Neural cell (in vitro differentiated cells): ENCODE measurements at regions not wholly inside any gene's neighbourhood (a gene's known extent, or its start where the extent isn't known, plus 50 kb on each side); places are given as distances from the start of the nearest gene placed in this dataset.

Experiments
- H2AFZ ChIP-seq: fragments of 200-600, 300-800 bp; sonication (generic), shearing (Covaris generic); 2 replicates; pipeline ENCODE4 v1.6.0; 2014; ENCODE audit warnings: low read depth, mild to moderate bottlenecking, antibody characterized with exemption, low read length, moderate library complexity
- H3F3A ChIP-seq: fragments of 200-600 bp; shearing (Covaris generic); 2 replicates; pipeline ENCODE4 v1.6.1; 2016; ENCODE audit warnings: mild to moderate bottlenecking, moderate library complexity, mixed read lengths, antibody characterized with exemption, low read length; ENCODE audit not compliant: insufficient read depth, poor library complexity, severe bottlenecking
- H3K27ac ChIP-seq: fragments of 200-600, 300-800 bp; sonication (generic), shearing (Covaris generic); 2 replicates; pipeline ENCODE4 v1.5.1; 2014; ENCODE audit warnings: mild to moderate bottlenecking, low read length, moderate library complexity
- H3K27me3 ChIP-seq: fragments of 300-800, 200-600 bp; sonication (generic), shearing (Covaris generic); 2 replicates; pipeline ENCODE4 v1.6.0; 2014; ENCODE audit warnings: mild to moderate bottlenecking, low read depth, low read length, moderate library complexity; ENCODE audit not compliant: insufficient read depth
- H3K36me3 ChIP-seq: fragments of 300-800, 200-600 bp; sonication (generic), shearing (Covaris generic); 2 replicates; pipeline ENCODE4 v1.5.1; 2014; ENCODE audit warnings: mild to moderate bottlenecking, antibody characterized with exemption, low read length, moderate library complexity; ENCODE audit not compliant: insufficient read depth
- H3K4me2 ChIP-seq: fragments of 300-800, 200-600 bp; sonication (generic), shearing (Covaris generic); 2 replicates; pipeline ENCODE4 v1.6.0; 2014; ENCODE audit warnings: mild to moderate bottlenecking, low read length
- H3K4me3 ChIP-seq: fragments of 300-800, 200-600 bp; sonication (generic), shearing (Covaris generic); 2 replicates; pipeline ENCODE4 v1.5.1; 2014; ENCODE audit warnings: mild to moderate bottlenecking, low read length, moderate library complexity
- H3K79me2 ChIP-seq: fragments of 200-600 bp; shearing (Covaris generic); replicated peaks from 2 replicates; pipeline ENCODE4 v1.6.0; 2014; ENCODE audit warnings: mild to moderate bottlenecking, low read length, moderate library complexity; ENCODE audit not compliant: insufficient read depth
- H3K9ac ChIP-seq: fragments of 300-800, 200-600 bp; sonication (generic), shearing (Covaris generic); 2 replicates; pipeline ENCODE4 v1.6.1; 2016; ENCODE audit warnings: mild to moderate bottlenecking, low read length, mixed read lengths
- H3K9me2 ChIP-seq: fragments of 200-600 bp; shearing (Covaris generic); 2 replicates; pipeline ENCODE4 v1.6.1; 2016; ENCODE audit warnings: mild to moderate bottlenecking, low read length, mixed read lengths; ENCODE audit not compliant: insufficient read depth
- H3K9me3 ChIP-seq: fragments of 200-600, 300-800 bp; sonication (generic), shearing (Covaris generic); 2 replicates; pipeline ENCODE4 v1.6.1; 2016; ENCODE audit warnings: mild to moderate bottlenecking, mixed run types, low read length, moderate library complexity, mixed read lengths
- H4K20me1 ChIP-seq: fragments of 200-600 bp; shearing (Covaris generic); 2 replicates; pipeline ENCODE4 v1.6.1; 2016; ENCODE audit warnings: mild to moderate bottlenecking, mixed run types; ENCODE audit not compliant: insufficient read depth
- CTCF ChIP-seq: fragments of 450-650 bp; IDR thresholded peaks from 2 replicates; pipeline ENCODE4 v1.5.1; 2014; ENCODE audit warnings: antibody characterized with exemption, mild to moderate bottlenecking, moderate library complexity; ENCODE audit not compliant: poor library complexity, severe bottlenecking
- EP300 ChIP-seq: fragments of 450-650 bp; conservative IDR thresholded peaks from 2 replicates; pipeline ENCODE4 v1.6.1; 2014; ENCODE audit warnings: antibody characterized with exemption, mild to moderate bottlenecking, moderate library complexity; ENCODE audit not compliant: poor library complexity, severe bottlenecking
- EZH2 ChIP-seq: fragments of 200-600, 300-800 bp; shearing (Covaris generic), sonication (generic); IDR thresholded peaks from 2 replicates; pipeline ENCODE4 v1.6.1; 2014; ENCODE audit warnings: antibody characterized with exemption, low read length, borderline replicate concordance, mild to moderate bottlenecking; ENCODE audit not compliant: insufficient read depth, poor library complexity, severe bottlenecking
- MXI1 ChIP-seq: fragments of 450-650 bp; conservative IDR thresholded peaks from 2 replicates; pipeline ENCODE4 v1.6.1; 2014; ENCODE audit warnings: antibody characterized with exemption, mild to moderate bottlenecking; ENCODE audit not compliant: poor library complexity, severe bottlenecking
- POLR2AphosphoS5 ChIP-seq: IDR thresholded peaks from 2 replicates; pipeline ENCODE4 v1.6.1; 2012
- RAD21 ChIP-seq: fragments of 450-650 bp; conservative IDR thresholded peaks from 2 replicates; pipeline ENCODE4 v1.6.1; 2014; ENCODE audit warnings: antibody characterized with exemption, mild to moderate bottlenecking, moderate library complexity
- REST ChIP-seq: IDR thresholded peaks from 2 replicates; pipeline ENCODE4 v1.6.1; 2012; ENCODE audit warnings: borderline replicate concordance
- SMC3 ChIP-seq: fragments of 450-650 bp; conservative IDR thresholded peaks from 2 replicates; pipeline ENCODE4 v1.6.1; 2014; ENCODE audit warnings: antibody characterized with exemption, mild to moderate bottlenecking, moderate library complexity; ENCODE audit not compliant: poor library complexity
- TAF1 ChIP-seq: IDR thresholded peaks from 2 replicates; pipeline ENCODE4 v1.6.1; 2012; ENCODE audit warnings: low read depth

GRCh38 chr6:105608711-105609374 is 206.0 kb upstream of the PREP start:
- no peaks in the 10 kb centered on the region for H3K9me3 ChIP-seq
- no peaks in the 10 kb centered on the region for H3K79me2 ChIP-seq
- no peak overlapping the region for H3K4me3 ChIP-seq
- TF ChIP-seq SMC3 (no peak), RAD21 (no peak), EZH2 (no peak), EP300 (no peak), MXI1 (no peak), CTCF (no peak), TAF1 (no peak), POLR2AphosphoS5 (no peak), REST (no peak)
- H3K4me2 ChIP-seq, result no peak overlapping the region
- no peaks in the 10 kb centered on the region for H3K36me3 ChIP-seq
- no peaks in the 10 kb centered on the region for H3F3A ChIP-seq
- H3K9ac ChIP-seq, result no peak overlapping the region
- no peaks in the 10 kb centered on the region for H3K27me3 ChIP-seq
- no peak overlapping the region for H3K27ac ChIP-seq
- no peak overlapping the region for H2AFZ ChIP-seq
- no peaks in the 10 kb centered on the region for H3K9me2 ChIP-seq
- no peaks in the 10 kb centered on the region for H4K20me1 ChIP-seq

DNA sequence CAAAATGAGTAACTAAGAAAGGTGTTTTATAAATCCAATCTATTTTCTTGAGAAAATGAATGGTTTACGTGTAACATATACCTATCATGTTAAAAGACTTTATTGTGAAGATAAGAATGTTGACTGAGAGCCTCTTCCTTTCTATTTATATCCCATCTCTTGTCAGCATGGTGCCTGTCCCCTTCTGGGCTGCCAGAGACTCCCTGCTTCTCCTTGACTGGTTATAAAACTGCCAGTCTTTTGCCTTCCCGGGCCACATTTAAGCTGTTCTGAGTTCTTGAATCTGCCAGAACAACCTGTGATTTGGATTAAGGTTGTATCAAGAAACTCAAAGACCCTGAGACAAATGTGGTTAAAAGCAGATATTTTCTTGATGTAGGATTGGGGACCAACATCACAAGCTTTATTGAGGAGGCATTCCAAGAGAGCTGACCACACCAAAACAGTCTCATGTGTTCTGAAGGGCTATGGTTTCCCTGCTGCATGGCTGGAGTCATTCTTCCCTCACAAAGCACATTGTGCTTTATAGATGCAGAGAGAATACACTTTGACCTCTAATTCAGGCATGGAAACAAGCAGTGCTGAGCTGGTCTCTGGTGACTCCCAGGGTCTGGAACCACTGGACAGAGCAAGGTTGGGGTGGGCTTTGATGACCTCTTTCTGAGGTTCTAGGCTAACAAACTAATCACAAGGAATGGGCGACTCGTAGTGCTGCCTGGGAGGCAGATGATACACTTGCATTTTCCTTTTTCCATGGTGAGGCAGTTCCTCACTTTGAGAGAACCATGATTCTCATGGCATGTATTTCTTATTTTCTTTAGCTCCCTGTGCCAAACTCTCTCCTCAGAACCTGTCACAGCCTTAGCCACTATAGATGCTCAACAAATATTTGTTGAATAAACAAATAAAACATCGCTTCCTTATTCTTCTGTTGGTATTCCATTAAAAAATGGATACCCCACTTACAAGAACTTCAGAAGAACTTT is 205.0 kb upstream of the PREP start:
- Histone ChIP-seq H2AFZ (no peak overlapping the region), H3K79me2 (no peaks in the 10 kb centered on the region), H3F3A (no peaks in the 10 kb centered on the region), H3K4me3 (no peak overlapping the region), H3K27ac (no peak overlapping the region), H3K9me3 (no peaks in the 10 kb centered on the region), H3K36me3 (no peaks in the 10 kb centered on the region), H3K27me3 (no peaks in the 10 kb centered on the region), H4K20me1 (no peaks in the 10 kb centered on the region), H3K9me2 (no peaks in the 10 kb centered on the region), H3K4me2 (no peak overlapping the region), H3K9ac (no peak overlapping the region)
- TF ChIP-seq SMC3 (no peak), EP300 (no peak), REST (no peak), RAD21 (no peak), MXI1 (no peak), EZH2 (no peak), TAF1 (no peak), POLR2AphosphoS5 (no peak), CTCF (no peak)
